ENCODE measurements at regions not wholly inside any gene's neighbourhood (a gene's known extent, or its start where the extent isn't known, plus 50 kb on each side); places are given as distances from the start of the nearest gene placed in this dataset.

- Histone ChIP-seq H3K4me3 (no peak overlapping the region), H3K27ac (no peak overlapping the region)
- TF ChIP-seq, protein P1, sequence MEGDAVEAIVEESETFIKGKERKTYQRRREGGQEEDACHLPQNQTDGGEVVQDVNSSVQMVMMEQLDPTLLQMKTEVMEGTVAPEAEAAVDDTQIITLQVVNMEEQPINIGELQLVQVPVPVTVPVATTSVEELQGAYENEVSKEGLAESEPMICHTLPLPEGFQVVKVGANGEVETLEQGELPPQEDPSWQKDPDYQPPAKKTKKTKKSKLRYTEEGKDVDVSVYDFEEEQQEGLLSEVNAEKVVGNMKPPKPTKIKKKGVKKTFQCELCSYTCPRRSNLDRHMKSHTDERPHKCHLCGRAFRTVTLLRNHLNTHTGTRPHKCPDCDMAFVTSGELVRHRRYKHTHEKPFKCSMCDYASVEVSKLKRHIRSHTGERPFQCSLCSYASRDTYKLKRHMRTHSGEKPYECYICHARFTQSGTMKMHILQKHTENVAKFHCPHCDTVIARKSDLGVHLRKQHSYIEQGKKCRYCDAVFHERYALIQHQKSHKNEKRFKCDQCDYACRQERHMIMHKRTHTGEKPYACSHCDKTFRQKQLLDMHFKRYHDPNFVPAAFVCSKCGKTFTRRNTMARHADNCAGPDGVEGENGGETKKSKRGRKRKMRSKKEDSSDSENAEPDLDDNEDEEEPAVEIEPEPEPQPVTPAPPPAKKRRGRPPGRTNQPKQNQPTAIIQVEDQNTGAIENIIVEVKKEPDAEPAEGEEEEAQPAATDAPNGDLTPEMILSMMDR (IDR thresholded peaks at IDR 0.05) = no peak
- no peak for DNase-seq (ENCODE audit: low spot score)
Measured at GRCh38 chr7:46841248-46841647, 740.7 kb downstream of the TNS3 start.

GRCh38 chr7:46839651-46840050, 742.3 kb downstream of the TNS3 start:
- TF ChIP-seq, protein P1 (IDR thresholded peaks at IDR 0.05) = no peak
- no peak overlapping the region for H3K4me3 ChIP-seq
- no peak for DNase-seq (ENCODE audit: low spot score)
- H3K27ac ChIP-seq = no peak overlapping the region

- no peak for DNase-seq (ENCODE audit: low spot score)
- TF ChIP-seq, protein P1 (IDR thresholded peaks at IDR 0.05) = no peak
- H3K4me3 ChIP-seq = no peak overlapping the region
- H3K27ac ChIP-seq = no peak overlapping the region
Measured at GRCh38 chr7:46838463-46838862, 743.4 kb downstream of the TNS3 start.

GRCh38 chr7:46835556-46835955, 746.4 kb downstream of the TNS3 start:
- H3K4me3 ChIP-seq = no peak overlapping the region
- DNase-seq (ENCODE audit: low spot score) = no peak
- no peak overlapping the region for H3K27ac ChIP-seq
- TF ChIP-seq, protein P1 (IDR thresholded peaks at IDR 0.05) = no peak

DNA sequence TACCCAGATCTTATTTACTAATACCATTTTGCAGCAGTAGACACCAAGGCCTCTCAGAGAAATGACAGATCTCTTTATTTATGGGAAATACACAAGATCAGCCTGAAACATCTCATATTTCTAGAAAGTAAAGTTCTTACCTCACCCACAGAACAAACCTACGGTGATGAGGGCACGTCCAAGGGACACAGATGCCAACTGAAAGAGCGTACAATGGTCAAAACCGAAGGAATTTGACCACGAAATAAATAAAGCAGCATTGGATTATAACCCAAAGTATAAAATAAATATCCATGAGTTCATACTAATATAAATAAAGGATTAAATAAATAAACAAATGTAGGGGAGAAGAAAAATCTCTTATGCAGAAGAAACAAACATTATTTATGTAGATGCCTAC, 747.0 kb downstream of the TNS3 start:
- DNase-seq (ENCODE audit: low spot score) = no peak
- Histone ChIP-seq H3K27ac (no peak overlapping the region), H3K4me3 (no peak overlapping the region)
- TF ChIP-seq, protein P1 (IDR thresholded peaks at IDR 0.05) = no peak

DNA sequence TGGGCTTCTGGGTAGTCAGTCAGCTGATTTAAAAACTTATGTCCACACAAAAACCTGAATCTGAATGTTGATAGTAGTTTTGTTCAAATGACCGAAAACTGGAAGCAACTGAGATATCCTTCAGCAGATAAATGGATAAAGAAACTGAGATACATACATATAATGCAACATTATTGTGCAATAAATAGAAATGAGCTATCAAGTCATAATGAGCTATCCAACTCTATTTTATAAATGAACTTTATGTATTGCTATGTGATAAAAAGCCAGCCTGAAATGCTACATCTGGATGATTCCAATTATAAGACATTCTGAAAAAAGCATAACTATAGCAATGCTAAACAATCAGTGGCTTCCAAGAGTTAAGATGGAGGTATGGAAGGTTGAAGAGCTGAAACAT, 748.7 kb downstream of the TNS3 start:
- H3K4me3 ChIP-seq = no peak overlapping the region
- TF ChIP-seq, protein P1 (IDR thresholded peaks at IDR 0.05) = no peak
- no peak for DNase-seq (ENCODE audit: low spot score)
- H3K27ac ChIP-seq = no peak overlapping the region

DNA sequence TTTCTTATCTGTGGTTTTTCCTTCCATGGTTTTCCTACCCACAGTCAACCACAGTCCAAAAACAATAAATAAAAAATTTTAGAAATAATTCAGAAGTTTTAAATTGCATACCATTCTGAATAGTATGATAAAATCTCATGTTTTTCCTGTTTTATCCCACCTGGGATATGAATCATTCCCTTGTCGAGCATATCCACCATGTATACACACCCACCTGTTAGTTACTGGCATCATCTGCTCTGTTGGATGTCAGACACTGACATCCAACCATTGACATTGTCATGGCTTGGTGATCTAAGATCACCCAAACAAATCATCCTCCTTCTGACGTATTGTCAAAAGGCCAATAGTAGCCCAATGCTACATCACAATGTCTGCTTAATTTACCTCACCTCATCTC, 749.8 kb downstream of the TNS3 start:
- Histone ChIP-seq H3K4me3 (no peak overlapping the region), H3K27ac (no peak overlapping the region)
- TF ChIP-seq, protein P1 (IDR thresholded peaks at IDR 0.05) = no peak
- no peak for DNase-seq (ENCODE audit: low spot score)
